Adrenal gland (tissue), 9 donors: ENCODE measurements at regions not wholly inside any gene's neighbourhood (a gene's known extent, or its start where the extent isn't known, plus 50 kb on each side); places are given as distances from the start of the nearest gene placed in this dataset.

Source experiments
- DNase-seq, 7 donors: peaks; one replicate each; pipeline ENCODE4 v3.0.0-alpha.2; 2019 to 2020
- H3K27ac ChIP-seq, 5 donors: fragments of 200-600 bp; sonication (generic) in 4 of 5; 1 replicate in 3 of 5; 2 replicates in 2 of 5; pipeline versions ENCODE4 v1.5.1 to v1.8.0; 2016 to 2020; ENCODE audit warnings: mild to moderate bottlenecking in 1 of 5
- H3K27me3 ChIP-seq: fragments of 200-600 bp; 2 replicates; pipeline ENCODE4 v1.8.0; 2021
- H3K36me3 ChIP-seq, 2 donors: fragments of 200-600 bp; replicated peaks in 1 of 2; 1 replicate in 1 of 2; 2 replicates in 1 of 2; pipeline versions ENCODE4 v1.5.1 to v1.8.0; 2018 to 2022
- H3K4me1 ChIP-seq, 2 donors: fragments of 200-600 bp; replicated peaks in 1 of 2; 1 replicate in 1 of 2; 2 replicates in 1 of 2; pipeline versions ENCODE4 v1.5.1 to v1.8.0; 2018 to 2021
- H3K4me3 ChIP-seq, 4 donors: fragments of 200-600 bp; sonication (generic) in 3 of 4; one replicate each; pipeline ENCODE4 v1.5.1; 2016 to 2018
- H3K9me3 ChIP-seq, 3 donors: fragments of 200-600 bp; sonication (generic) in 1 of 3; replicated peaks in 1 of 3; 1 replicate in 2 of 3; 2 replicates in 1 of 3; pipeline versions ENCODE4 v1.5.1 to v1.8.0; 2016 to 2021
- POLR2A ChIP-seq, 2 donors: fragments of 450-650 bp; IDR thresholded peaks; one replicate each; pipeline ENCODE4 v1.6.1; 2017; ENCODE audit warnings: antibody characterized with exemption in 2 of 2, mild to moderate bottlenecking in 2 of 2, moderate library complexity in 1 of 2
- WGBS, 4 donors: extraction: QIAGEN DNeasy Blood & Tissue Kit in 2 of 4; methylation state at CpG; one replicate each; pipeline versions ENCODE4 v1.1.5 to v1.1.7; 2013 to 2017; 5-methylcytosine and 5-hydroxymethylcytosine counted together
- intact Hi-C, 2 donors: fragments of 100-400 bp; cut with DNase I; formaldehyde crosslinking; loops; one replicate each; pipeline versions ENCODE4 v1.14.1 to v1.15.0; 2022 to 2023
- TF ChIP-seq, protein P1 (sequence below), 6 experiments: fragments of 450-650 bp in 4 of 6; fragments of 200-600 bp in 2 of 6; sonication (generic) in 1 of 6; IDR thresholded peaks; 1 replicate in 5 of 6; 2 replicates in 1 of 6; pipeline versions ENCODE4 v1.5.1 to v1.8.0; 2016 to 2021; ENCODE audit warnings: antibody characterized with exemption in 6 of 6, mild to moderate bottlenecking in 2 of 6, moderate library complexity in 1 of 6
- donor health status: healthy with polysubstance abuse.
- donor health status: Bipolar disorder and iron deficiency.
- donor health status: DM: yes; HTN: yes; CAD: no.
- donor health status: DM: no; HTN: no; CAD: no.
- donor health status: DM: no; HTN: no; CAD: no.

DNA sequence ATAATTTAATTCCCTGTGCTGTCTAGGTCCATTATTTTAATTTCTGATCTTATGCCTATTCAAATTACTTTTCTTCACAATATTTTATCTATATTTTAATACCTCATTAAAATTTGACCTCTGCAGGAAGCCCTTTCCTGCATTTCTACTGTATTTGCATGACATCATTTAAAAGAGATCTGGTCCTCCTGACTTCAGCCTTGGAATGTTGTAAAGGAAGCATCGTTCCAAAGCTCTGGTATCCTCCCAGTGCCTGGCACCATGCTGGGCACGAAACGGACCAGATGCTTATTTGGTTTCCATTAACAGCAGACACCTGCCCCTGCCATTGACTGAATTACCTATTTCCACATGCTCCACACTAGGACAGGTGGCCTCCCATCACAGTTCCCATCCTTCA, 247.5 kb downstream of the KLF6 start:
- WGBS, 4 donors = 81 to 88% (median 84%) methylated on average over 3 of the region's 3 CpGs
- H3K27ac ChIP-seq = no peak overlapping the region
- H3K36me3 ChIP-seq = no peaks in the 10 kb centered on the region
- H3K27me3 ChIP-seq = no peaks in the 10 kb centered on the region
- H3K4me1 ChIP-seq = peaks cover 0 to 4% of the 10 kb centered on the region in 2 donors
- intact Hi-C loops = no loop called here
- no peaks in the 10 kb centered on the region for H3K9me3 ChIP-seq
- no peak for TF ChIP-seq POLR2A (IDR thresholded peaks at IDR 0.05)
- TF ChIP-seq, protein P1, sequence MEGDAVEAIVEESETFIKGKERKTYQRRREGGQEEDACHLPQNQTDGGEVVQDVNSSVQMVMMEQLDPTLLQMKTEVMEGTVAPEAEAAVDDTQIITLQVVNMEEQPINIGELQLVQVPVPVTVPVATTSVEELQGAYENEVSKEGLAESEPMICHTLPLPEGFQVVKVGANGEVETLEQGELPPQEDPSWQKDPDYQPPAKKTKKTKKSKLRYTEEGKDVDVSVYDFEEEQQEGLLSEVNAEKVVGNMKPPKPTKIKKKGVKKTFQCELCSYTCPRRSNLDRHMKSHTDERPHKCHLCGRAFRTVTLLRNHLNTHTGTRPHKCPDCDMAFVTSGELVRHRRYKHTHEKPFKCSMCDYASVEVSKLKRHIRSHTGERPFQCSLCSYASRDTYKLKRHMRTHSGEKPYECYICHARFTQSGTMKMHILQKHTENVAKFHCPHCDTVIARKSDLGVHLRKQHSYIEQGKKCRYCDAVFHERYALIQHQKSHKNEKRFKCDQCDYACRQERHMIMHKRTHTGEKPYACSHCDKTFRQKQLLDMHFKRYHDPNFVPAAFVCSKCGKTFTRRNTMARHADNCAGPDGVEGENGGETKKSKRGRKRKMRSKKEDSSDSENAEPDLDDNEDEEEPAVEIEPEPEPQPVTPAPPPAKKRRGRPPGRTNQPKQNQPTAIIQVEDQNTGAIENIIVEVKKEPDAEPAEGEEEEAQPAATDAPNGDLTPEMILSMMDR (IDR thresholded peaks at IDR 0.05) = no peak
- no peak for DNase-seq
- no peak overlapping the region for H3K4me3 ChIP-seq

DNA sequence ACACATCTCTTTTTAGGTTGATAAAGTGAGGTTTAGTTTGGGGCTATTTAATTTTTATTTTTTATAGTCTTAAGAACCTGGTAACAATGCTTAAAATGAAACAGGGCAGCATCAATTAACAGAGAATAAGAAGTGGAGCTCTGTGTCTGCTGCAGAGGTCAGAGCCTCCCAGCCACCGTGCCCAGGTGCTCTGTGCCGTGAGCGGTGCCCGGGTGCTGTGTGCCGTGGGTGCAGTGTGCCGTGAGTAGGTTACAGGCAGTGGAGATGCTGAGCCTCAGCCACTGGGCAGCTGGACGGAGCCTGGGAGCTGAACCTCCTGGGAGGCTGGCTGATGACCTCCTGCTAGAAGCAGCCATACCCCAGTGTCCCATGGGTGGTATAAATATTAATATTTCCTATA, 250.0 kb downstream of the KLF6 start:
- Histone ChIP-seq H3K36me3 (no peaks in the 10 kb centered on the region), H3K27me3 (no peaks in the 10 kb centered on the region), H3K4me3 (no peak overlapping the region), H3K4me1 (no peaks in the 10 kb centered on the region), H3K27ac (no peak overlapping the region), H3K9me3 (no peaks in the 10 kb centered on the region)
- intact Hi-C loops = no loop called here
- DNase-seq = no peak
- 88 to 96% (median 91%) methylated on average over 7 of the region's 7 CpGs for WGBS, 4 donors
- TF ChIP-seq, protein P1 (IDR thresholded peaks at IDR 0.05) = no peak
- no peak for TF ChIP-seq POLR2A (IDR thresholded peaks at IDR 0.05)

DNA sequence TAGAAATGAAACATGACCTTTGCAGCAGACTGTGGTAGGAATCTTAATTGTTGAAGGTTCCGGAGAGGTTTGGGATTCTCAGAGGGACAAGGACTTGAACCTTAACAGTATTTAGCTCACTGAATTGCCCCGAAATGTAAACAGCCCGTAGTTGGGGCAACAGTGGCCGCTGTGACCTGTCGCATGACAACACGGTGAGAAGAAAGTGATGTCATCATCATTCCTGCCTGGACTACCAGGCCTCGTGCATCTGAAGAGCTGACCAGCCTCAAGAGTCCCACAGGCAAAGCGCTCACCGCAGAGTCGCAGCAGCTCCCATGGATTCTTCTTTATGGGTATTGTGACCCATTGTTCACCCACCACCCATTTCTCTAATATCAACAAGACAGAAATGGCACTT, 250.6 kb downstream of the KLF6 start:
- intact Hi-C loops = no loop called here
- Histone ChIP-seq H3K4me3 (no peak overlapping the region), H3K9me3 (no peaks in the 10 kb centered on the region), H3K27ac (no peak overlapping the region), H3K36me3 (no peaks in the 10 kb centered on the region), H3K4me1 (no peaks in the 10 kb centered on the region), H3K27me3 (no peaks in the 10 kb centered on the region)
- no peak for DNase-seq
- no peak for TF ChIP-seq POLR2A (IDR thresholded peaks at IDR 0.05)
- TF ChIP-seq, protein P1 (IDR thresholded peaks at IDR 0.05) = no peak
- 90 to 91% (median 91%) methylated on average over 10 of the region's 10 CpGs for WGBS, 4 donors

DNA sequence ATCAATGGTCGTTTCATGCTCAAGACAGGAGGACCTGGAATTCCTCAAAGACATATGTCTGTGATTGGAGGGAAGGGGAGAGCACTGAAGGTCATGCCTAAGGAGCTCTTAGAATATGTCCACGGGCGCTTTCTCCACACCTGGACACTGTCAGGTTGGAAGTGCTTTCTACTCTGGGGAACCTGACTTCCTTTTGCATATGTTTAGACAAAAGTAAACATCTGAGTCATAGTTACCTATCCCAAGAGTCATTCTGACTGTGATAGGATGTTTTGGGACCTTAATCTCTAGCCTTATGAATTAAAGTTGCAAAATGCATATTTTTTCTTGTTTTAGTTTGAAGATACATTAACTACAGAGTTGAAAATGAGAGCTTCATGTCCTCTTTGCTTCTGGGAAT, 251.7 kb downstream of the KLF6 start:
- 73 to 86% (median 85%) methylated on average over 3 of the region's 3 CpGs for WGBS, 4 donors
- H3K36me3 ChIP-seq = no peaks in the 10 kb centered on the region
- TF ChIP-seq, protein P1 (IDR thresholded peaks at IDR 0.05) = no peak
- no peak for TF ChIP-seq POLR2A (IDR thresholded peaks at IDR 0.05)
- no peak for DNase-seq
- intact Hi-C loops = no loop called here
- H3K4me3 ChIP-seq = no peak overlapping the region
- no peaks in the 10 kb centered on the region for H3K27me3 ChIP-seq
- no peak overlapping the region for H3K27ac ChIP-seq
- no peaks in the 10 kb centered on the region for H3K4me1 ChIP-seq
- H3K9me3 ChIP-seq = no peaks in the 10 kb centered on the region
